BLaER1 (cell line): ENCODE measurements at regions not wholly inside any gene's neighbourhood (a gene's known extent, or its start where the extent isn't known, plus 50 kb on each side); places are given as distances from the start of the nearest gene placed in this dataset.

Source experiments
- H3K27ac ChIP-seq: shearing (Covaris generic); formaldehyde crosslinking; 2 replicates; pipeline ENCODE4 v1.8.1; 2022
- H3K27me3 ChIP-seq: shearing (Covaris generic); formaldehyde crosslinking; 2 replicates; pipeline ENCODE4 v1.8.1; 2022
- H3K36me3 ChIP-seq: shearing (Covaris generic); formaldehyde crosslinking; 2 replicates; pipeline ENCODE4 v1.8.1; 2022
- H3K4me1 ChIP-seq: shearing (Covaris generic); formaldehyde crosslinking; 2 replicates; pipeline ENCODE4 v1.8.1; 2022
- H3K4me2 ChIP-seq: shearing (Covaris generic); formaldehyde crosslinking; 2 replicates; pipeline ENCODE4 v1.8.1; 2022
- H3K4me3 ChIP-seq: shearing (Covaris generic); formaldehyde crosslinking; 2 replicates; pipeline ENCODE4 v1.8.1; 2022
- H3K9ac ChIP-seq: shearing (Covaris generic); formaldehyde crosslinking; 2 replicates; pipeline ENCODE4 v1.8.1; 2022
- H3K9me3 ChIP-seq: shearing (Covaris generic); formaldehyde crosslinking; 2 replicates; pipeline ENCODE4 v1.8.1; 2022
- H4K20me1 ChIP-seq: shearing (Covaris generic); formaldehyde crosslinking; 2 replicates; pipeline ENCODE4 v1.8.1; 2022
- Cebpa-rat ChIP-seq: shearing (Covaris generic); IDR thresholded peaks from 2 replicates; pipeline ENCODE4 v1.8.1; 2022

- no peak overlapping the region for H3K9ac ChIP-seq
- no peak for TF ChIP-seq Cebpa-rat
- peaks cover 22% of the 10 kb centered on the region for H3K4me1 ChIP-seq
- H4K20me1 ChIP-seq: no peaks in the 10 kb centered on the region
- H3K27me3 ChIP-seq: no peaks in the 10 kb centered on the region
- H3K27ac ChIP-seq: no peak overlapping the region
- H3K4me3 ChIP-seq: no peak overlapping the region
- no peaks in the 10 kb centered on the region for H3K9me3 ChIP-seq
- H3K4me2 ChIP-seq: peak overlapping the region; percentile 20
- no peaks in the 10 kb centered on the region for H3K36me3 ChIP-seq
These were observed 150.2 kb upstream of the CLEC14A start for GRCh38 chr14:38405851-38406635.

- no peaks in the 10 kb centered on the region for H3K9me3 ChIP-seq
- H3K27me3 ChIP-seq: no peaks in the 10 kb centered on the region
- H3K4me1 ChIP-seq: peaks cover 11% of the 10 kb centered on the region
- TF ChIP-seq Cebpa-rat: no peak
- no peaks in the 10 kb centered on the region for H4K20me1 ChIP-seq
- H3K4me3 ChIP-seq: no peak overlapping the region
- no peak overlapping the region for H3K4me2 ChIP-seq
- no peaks in the 10 kb centered on the region for H3K36me3 ChIP-seq
- no peak overlapping the region for H3K27ac ChIP-seq
- no peak overlapping the region for H3K9ac ChIP-seq
These were observed 148.7 kb upstream of the CLEC14A start for GRCh38 chr14:38404616-38405015.

GRCh38 chr14:38404100-38404541, 148.2 kb upstream of the CLEC14A start:
- Histone ChIP-seq H3K4me1 (peaks cover 11% of the 10 kb centered on the region), H3K27ac (no peak overlapping the region), H3K9me3 (no peaks in the 10 kb centered on the region), H4K20me1 (no peaks in the 10 kb centered on the region), H3K9ac (no peak overlapping the region), H3K4me2 (no peak overlapping the region), H3K36me3 (no peaks in the 10 kb centered on the region), H3K4me3 (no peak overlapping the region), H3K27me3 (no peaks in the 10 kb centered on the region)
- TF ChIP-seq Cebpa-rat: no peak

DNA sequence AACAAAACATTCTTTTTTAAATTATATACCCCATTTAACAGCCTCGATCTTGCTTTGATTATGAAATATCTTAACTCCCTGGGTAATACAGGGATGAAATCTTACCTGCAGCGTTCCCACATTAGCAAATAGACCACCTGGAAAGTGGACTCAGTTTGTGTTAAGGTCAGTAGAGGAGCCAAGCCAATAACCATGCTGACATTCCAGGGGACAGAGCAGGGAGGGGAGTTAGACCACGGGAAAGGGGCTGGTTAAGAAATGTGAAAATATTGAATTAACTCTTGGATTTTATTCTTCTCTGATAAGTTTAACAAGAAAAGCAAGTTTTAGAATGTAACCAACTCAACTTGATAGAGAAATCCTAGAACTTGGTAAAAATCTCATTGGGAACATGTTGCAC, 144.9 kb upstream of the CLEC14A start:
- H3K27me3 ChIP-seq: no peaks in the 10 kb centered on the region
- H3K4me2 ChIP-seq: no peak overlapping the region
- H3K4me3 ChIP-seq: no peak overlapping the region
- H3K27ac ChIP-seq: no peak overlapping the region
- no peaks in the 10 kb centered on the region for H3K9me3 ChIP-seq
- TF ChIP-seq Cebpa-rat: no peak
- H3K4me1 ChIP-seq: peaks cover 4% of the 10 kb centered on the region
- H4K20me1 ChIP-seq: no peaks in the 10 kb centered on the region
- no peak overlapping the region for H3K9ac ChIP-seq
- no peaks in the 10 kb centered on the region for H3K36me3 ChIP-seq

- H3K9me3 ChIP-seq: no peaks in the 10 kb centered on the region
- H3K4me3 ChIP-seq: no peak overlapping the region
- TF ChIP-seq Cebpa-rat: no peak
- no peaks in the 10 kb centered on the region for H3K27me3 ChIP-seq
- no peaks in the 10 kb centered on the region for H4K20me1 ChIP-seq
- no peak overlapping the region for H3K4me2 ChIP-seq
- H3K4me1 ChIP-seq: no peaks in the 10 kb centered on the region
- no peaks in the 10 kb centered on the region for H3K36me3 ChIP-seq
- no peak overlapping the region for H3K27ac ChIP-seq
- H3K9ac ChIP-seq: no peak overlapping the region
These were observed 143.8 kb upstream of the CLEC14A start for GRCh38 chr14:38399652-38400051.

GRCh38 chr14:38394767-38395166, 138.9 kb upstream of the CLEC14A start:
- no peak overlapping the region for H3K4me3 ChIP-seq
- no peaks in the 10 kb centered on the region for H3K27me3 ChIP-seq
- no peaks in the 10 kb centered on the region for H4K20me1 ChIP-seq
- no peak overlapping the region for H3K4me2 ChIP-seq
- no peak for TF ChIP-seq Cebpa-rat
- no peak overlapping the region for H3K27ac ChIP-seq
- H3K9ac ChIP-seq: no peak overlapping the region
- H3K9me3 ChIP-seq: no peaks in the 10 kb centered on the region
- peaks cover 11% of the 10 kb centered on the region for H3K4me1 ChIP-seq
- H3K36me3 ChIP-seq: no peaks in the 10 kb centered on the region

DNA sequence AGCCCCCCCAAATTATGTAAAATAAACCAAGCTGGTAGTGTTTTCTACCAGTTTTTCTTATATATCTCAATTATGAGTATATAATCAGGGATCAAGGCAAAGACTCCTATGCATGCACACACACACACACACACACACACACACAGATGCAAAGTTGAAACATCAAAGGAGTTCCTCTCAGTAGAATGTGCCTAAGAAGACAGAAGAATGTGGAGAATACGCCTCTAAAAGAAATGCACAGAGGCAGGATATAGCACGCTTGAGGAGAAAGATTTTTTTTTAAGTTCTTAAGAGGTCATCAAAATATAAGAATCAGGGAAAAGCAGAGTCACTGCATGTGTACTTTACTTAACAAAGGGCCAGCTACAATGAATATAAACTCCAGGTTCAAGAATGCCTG, 138.2 kb upstream of the CLEC14A start:
- Histone ChIP-seq H3K9ac (no peak overlapping the region), H3K4me3 (no peak overlapping the region), H4K20me1 (no peaks in the 10 kb centered on the region), H3K27ac (no peak overlapping the region), H3K36me3 (no peaks in the 10 kb centered on the region), H3K4me1 (peaks cover 11% of the 10 kb centered on the region), H3K9me3 (no peaks in the 10 kb centered on the region), H3K27me3 (no peaks in the 10 kb centered on the region), H3K4me2 (no peak overlapping the region)
- no peak for TF ChIP-seq Cebpa-rat

DNA sequence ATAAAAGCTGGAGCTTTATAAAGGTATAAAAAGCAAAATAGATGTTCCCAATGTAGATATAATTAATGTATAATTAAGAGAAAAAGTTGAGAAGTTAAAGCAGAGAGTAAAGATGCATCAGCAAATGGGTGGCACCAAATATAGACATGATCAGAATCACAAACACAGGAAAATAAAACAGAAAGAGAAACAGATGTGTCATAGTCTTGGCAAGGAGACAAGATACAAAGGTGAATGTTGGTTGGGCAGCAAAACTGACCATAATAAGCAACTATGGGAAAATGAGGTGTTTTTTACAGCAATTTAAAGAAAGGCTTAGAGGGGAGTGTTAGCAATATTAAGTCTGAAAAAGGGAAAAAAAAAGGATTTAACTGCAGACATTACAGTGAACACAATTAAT, 135.4 kb upstream of the CLEC14A start:
- no peak overlapping the region for H3K27ac ChIP-seq
- no peak overlapping the region for H3K9ac ChIP-seq
- H3K36me3 ChIP-seq: no peaks in the 10 kb centered on the region
- H3K9me3 ChIP-seq: no peaks in the 10 kb centered on the region
- no peak overlapping the region for H3K4me3 ChIP-seq
- no peaks in the 10 kb centered on the region for H4K20me1 ChIP-seq
- no peak for TF ChIP-seq Cebpa-rat
- H3K27me3 ChIP-seq: no peaks in the 10 kb centered on the region
- H3K4me2 ChIP-seq: peak overlapping the region; percentile 40
- peaks cover 11% of the 10 kb centered on the region for H3K4me1 ChIP-seq

- no peaks in the 10 kb centered on the region for H3K27me3 ChIP-seq
- H3K4me2 ChIP-seq: no peak overlapping the region
- H3K9ac ChIP-seq: no peak overlapping the region
These were observed 133.8 kb upstream of the CLEC14A start for GRCh38 chr14:38389681-38390080.

DNA sequence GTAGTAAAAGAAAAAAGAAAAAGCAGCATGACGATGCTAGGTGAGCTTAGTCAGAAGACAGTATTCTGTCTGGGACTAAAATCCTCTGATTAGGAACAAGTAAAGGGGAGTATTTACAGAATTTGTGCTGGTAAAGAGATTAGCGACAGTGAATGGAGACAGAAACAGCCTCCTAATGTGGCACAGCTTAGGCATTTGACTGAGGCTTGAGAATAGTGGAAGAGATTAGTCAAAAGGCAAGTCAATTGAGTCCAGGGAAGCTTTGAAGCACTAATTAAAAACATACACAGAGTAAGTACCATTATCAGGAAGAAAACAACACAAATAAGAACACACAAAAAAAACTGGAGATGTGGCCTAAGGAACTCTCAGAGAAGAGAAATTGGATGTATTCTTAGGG, 131.9 kb upstream of the CLEC14A start:
- Histone ChIP-seq H3K27me3 (no peaks in the 10 kb centered on the region), H4K20me1 (no peaks in the 10 kb centered on the region), H3K27ac (no peak overlapping the region), H3K4me2 (no peak overlapping the region), H3K4me1 (peaks cover 11% of the 10 kb centered on the region), H3K4me3 (no peak overlapping the region), H3K36me3 (no peaks in the 10 kb centered on the region), H3K9me3 (no peaks in the 10 kb centered on the region), H3K9ac (no peak overlapping the region)
- TF ChIP-seq Cebpa-rat: no peak

More at GRCh38 chr14:38389681-38390080, 133.8 kb upstream of the CLEC14A start:
- Histone ChIP-seq H4K20me1 (no peaks in the 10 kb centered on the region), H3K9me3 (no peaks in the 10 kb centered on the region), H3K4me3 (no peak overlapping the region), H3K36me3 (no peaks in the 10 kb centered on the region), H3K27ac (no peak overlapping the region), H3K4me1 (peaks cover 11% of the 10 kb centered on the region)
- TF ChIP-seq Cebpa-rat: no peak
